ENCODE measurements at regions not wholly inside any gene's neighbourhood (a gene's known extent, or its start where the extent isn't known, plus 50 kb on each side); places are given as distances from the start of the nearest gene placed in this dataset.

DNA sequence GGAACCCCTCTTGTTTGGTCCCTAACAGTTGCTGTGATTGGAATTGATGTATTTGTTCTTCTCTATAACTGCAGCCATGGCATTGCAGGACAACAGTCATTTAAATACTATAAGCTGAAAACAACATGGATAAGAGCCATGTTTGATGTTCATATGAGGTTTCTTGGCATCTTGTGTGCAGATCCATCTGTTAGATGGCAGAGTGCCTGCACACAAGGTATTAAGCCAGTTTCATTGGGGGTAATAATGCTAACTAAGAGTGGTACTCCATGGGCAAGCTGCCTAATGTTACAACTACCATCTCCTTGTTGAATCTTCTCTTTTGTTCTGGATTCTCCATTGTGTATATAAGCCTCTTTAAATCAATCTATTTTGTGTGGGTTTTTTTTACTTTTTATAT is 206.0 kb upstream of the CHORDC1 start:
- TF ChIP-seq, protein P1, sequence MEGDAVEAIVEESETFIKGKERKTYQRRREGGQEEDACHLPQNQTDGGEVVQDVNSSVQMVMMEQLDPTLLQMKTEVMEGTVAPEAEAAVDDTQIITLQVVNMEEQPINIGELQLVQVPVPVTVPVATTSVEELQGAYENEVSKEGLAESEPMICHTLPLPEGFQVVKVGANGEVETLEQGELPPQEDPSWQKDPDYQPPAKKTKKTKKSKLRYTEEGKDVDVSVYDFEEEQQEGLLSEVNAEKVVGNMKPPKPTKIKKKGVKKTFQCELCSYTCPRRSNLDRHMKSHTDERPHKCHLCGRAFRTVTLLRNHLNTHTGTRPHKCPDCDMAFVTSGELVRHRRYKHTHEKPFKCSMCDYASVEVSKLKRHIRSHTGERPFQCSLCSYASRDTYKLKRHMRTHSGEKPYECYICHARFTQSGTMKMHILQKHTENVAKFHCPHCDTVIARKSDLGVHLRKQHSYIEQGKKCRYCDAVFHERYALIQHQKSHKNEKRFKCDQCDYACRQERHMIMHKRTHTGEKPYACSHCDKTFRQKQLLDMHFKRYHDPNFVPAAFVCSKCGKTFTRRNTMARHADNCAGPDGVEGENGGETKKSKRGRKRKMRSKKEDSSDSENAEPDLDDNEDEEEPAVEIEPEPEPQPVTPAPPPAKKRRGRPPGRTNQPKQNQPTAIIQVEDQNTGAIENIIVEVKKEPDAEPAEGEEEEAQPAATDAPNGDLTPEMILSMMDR (IDR thresholded peaks at IDR 0.05): no peak
- TF ChIP-seq POLR2A (IDR thresholded peaks at IDR 0.05): no peak

Data from body of pancreas (tissue), 4 donors.